Renal cortical epithelial cell (primary cell): ENCODE measurements at regions not wholly inside any gene's neighbourhood (a gene's known extent, or its start where the extent isn't known, plus 50 kb on each side); places are given as distances from the start of the nearest gene placed in this dataset.
A peak's percentile ranks its signal among the peaks of the same experiment; 100 is the strongest.
"Not testable (repeated sequence)": the region's sequence is repeated elsewhere in the genome, so short reads cannot be mapped to it uniquely, and the experiment has no call there.

ENCODE experiments used
- DNase-seq: peaks from one replicate; pipeline ENCODE4 v3.0.0-alpha.2; 2011; ENCODE audit warnings: low read depth

DNA sequence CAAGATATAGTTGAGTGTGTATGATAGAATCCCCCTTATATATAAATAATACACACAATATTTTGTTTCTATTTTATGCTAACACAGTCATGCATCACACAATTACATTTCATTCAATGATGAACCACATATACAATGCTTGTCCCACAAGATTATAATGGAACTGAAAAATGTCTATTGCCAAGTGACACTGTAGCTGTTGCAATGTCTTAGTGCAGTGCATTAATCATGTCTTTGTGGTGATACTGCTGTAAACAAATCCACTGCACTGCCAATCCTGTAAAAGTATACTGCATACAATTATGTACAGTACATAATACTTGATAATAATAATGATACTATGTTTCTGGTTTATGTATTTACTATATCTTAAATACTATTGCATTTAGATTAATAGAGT lies 512.1 kb upstream of the CNTN3 start:
- no peak for DNase-seq

DNA sequence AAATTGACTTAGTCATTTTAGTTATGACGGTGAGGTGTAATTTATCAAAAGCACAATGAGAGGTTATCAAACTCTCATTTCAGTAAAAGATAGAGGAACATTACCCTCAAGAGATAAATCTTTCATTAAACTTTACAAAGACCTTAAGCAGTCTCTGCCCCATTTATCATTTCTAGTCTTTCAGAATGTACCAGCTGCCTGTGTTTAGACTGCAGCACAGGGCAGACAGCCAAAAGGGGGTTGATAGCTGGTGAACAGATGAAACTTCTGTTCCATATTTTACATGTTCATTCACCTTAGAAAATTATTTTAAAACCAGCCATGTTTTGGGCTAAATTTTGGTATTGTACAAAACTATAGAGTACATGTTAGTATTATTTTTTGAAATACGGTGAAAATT lies 514.6 kb upstream of the CNTN3 start:
- no peak for DNase-seq

DNA sequence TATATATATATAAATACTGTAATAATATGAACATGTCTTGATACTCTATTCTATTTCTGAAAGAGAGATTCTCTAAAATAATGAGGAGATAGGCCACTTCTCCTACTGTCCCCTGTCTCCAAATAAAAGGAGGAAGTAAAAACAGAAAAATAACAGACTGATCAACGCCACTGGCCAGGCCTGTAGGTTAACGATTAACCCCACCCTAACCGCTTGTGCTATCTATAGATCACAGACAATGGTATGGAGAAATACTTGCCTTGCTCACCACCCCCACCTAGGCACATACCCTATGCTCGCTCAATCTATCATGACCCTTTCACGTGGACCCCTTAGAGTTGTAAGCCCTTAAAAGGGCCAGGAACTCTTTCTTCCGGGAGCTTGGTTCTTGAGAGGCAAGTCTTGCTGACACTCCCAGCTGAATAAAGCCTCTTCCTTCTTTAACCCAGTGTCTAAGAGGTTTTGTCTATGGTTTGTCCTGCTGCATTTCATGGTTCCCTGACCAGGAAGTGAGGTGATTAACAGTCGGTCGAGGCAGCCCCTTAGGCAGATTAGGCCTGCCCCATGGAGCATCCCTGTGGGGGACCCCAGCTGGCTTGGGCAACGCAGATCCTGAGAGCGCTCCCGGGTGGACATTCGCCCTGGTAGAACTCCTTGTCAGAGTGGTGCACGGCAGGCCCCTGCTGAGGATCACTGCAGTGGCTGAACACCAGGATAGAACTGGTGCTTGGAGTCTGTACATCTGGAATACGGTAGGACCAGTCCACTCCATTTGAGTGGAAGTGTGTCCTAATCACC lies 521.8 kb upstream of the CNTN3 start:
- DNase-seq, result no peak

- no peak for DNase-seq
Observed at GRCh38 chr3:75138345-75138744, 523.9 kb upstream of the CNTN3 start.

GRCh38 chr3:75140904-75141615 lies 523.1 kb upstream of the FRG2C start:
- no peak for DNase-seq

DNA sequence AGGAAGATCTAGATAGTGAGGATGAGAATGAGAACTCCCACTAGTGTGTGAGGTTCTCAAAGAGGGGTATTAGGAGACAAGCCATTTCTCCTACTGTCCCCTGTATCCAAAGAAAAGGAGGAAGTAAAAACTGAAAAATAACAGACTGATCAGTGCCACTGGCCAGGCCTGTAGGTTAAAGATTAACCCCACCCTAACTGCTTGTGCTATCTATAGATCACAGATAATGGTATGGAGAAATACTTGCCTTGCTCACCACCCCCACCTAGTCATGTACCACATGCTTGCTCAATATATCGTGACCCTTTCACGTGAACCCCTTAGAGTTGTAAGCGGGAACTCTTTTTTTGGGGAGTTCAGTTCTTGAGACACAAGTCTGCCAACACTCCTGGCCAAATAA lies 519.7 kb upstream of the FRG2C start:
- peak; percentile 7 for DNase-seq

- peak; percentile 6 for DNase-seq
Observed at GRCh38 chr3:75171630-75172230, 492.4 kb upstream of the FRG2C start.

GRCh38 chr3:75176937-75177336 lies 487.2 kb upstream of the FRG2C start:
- DNase-seq, result no peak

DNA sequence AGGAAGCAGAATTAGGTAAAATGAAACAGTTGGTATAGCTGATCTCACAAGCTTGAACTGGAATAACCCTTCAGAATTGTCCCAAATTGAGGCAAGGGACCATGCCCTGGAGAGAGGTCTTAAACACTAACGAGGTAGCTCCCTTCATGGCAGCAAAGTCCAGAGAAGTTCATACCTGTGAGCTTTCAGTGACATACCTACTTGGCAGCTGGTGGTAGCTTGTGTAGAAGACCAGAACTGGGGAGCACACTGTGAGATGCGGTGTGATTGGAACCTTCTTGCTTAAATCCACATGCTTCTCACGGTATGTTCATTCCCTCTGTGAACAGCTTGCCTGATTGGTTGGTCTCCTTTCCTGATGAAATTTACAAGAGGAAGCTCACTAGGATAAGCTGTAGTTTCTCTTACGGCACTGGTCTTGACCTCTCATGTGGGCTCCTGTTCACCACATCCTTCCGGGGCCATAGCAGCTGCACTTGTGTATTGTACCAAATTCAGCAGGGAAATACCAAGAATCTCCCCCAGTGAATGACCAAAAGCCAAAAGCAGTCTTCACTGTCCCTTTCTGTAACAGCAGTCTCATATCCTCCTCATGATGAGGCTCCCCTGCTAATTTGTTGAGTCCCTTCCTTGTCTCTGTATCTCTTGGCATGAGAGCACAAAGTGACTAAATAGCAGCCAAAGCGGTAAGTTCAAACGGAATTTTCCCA lies 483.7 kb upstream of the FRG2C start:
- no peak for DNase-seq

- no peak for DNase-seq
Observed at GRCh38 chr3:75180945-75181298, 483.2 kb upstream of the FRG2C start.

- no peak for DNase-seq
Observed at GRCh38 chr3:75188962-75189361, 475.2 kb upstream of the FRG2C start.

- DNase-seq, result peak; percentile 13
Observed at GRCh38 chr3:75192146-75192616, 471.9 kb upstream of the FRG2C start.

- no peak for DNase-seq
Observed at GRCh38 chr3:75193797-75194196, 470.3 kb upstream of the FRG2C start.

DNA sequence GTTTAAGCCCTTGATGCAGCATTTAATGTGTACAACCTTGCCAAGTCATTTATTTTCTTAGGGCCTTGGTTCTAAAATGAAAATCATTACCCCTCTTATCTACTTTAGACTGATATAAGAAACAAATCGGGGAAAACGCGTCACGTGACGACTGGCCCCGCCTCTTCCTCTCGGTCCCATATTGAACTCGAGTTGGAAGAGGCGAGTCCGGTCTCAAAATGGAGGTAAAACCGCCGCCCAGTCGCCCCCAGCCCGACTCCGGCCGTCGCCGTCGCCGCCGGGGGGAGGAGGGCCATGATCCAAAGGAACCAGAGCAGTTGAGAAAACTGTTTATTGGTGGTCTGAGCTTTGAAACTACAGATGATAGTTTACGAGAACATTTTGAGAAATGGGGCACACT lies 449.8 kb upstream of the FRG2C start:
- not testable (repeated sequence) for DNase-seq

DNA sequence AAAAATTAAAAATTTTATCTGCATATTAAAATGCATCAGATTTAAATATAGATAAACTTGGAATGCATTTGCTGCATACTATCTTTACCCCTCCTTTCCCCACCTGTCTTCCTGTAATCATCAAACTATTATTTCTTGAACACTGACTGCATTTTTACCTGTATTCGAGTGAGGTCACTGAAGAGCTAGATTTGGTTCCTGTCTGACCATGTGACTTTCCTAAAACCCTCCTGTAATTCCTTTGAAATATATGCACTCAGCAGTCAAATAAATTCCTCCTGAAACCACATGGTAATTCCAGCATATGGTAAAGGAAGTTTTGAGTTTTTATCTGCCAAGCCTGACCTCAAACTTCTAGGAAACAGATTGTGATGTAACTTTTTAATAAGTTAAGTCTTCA lies 445.6 kb upstream of the FRG2C start:
- DNase-seq, result no peak

- no peak for DNase-seq
Observed at GRCh38 chr3:75220932-75221331, 443.2 kb upstream of the FRG2C start.

DNA sequence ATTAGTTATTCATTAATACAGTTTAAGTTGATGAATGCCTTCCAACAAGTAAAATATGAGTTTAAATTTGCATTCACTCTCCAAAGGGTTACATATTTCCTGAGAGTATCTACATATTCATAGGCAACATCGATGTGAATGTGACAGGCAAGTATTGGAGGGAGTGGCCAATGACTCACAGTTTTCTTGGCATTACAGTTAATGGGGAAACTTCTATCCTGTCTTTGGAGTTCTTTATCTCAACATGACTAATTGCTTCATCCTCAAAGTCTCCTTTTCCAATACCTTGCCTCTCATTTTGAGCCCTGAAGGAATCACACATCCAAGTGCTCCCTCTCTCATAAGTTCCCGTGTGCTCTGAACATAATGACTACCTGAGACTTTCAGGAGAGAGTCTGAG lies 439.7 kb upstream of the FRG2C start:
- DNase-seq, result peak; percentile 1

GRCh38 chr3:75232216-75232615 lies 431.9 kb upstream of the FRG2C start:
- no peak for DNase-seq

DNA sequence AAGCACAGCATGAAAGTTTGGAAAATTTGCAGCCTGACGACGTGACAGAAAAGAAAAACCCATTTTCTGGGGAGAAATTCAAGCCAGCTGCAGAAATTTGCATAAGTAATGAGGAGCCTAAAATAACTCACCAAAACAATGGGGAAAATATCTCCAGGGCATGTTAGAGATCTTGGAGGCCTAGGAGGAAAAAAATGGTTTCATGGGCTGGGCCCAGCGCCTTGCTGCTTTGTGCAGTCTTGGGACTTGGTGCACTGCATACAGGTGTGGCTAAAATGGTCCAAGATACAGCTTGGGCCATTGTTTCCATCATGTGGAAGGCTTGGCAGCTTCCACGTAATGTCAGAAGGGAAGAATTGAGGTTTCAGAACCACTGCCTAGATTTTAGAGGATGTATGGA lies 428.5 kb upstream of the FRG2C start:
- DNase-seq, result no peak

- DNase-seq, result no peak
Observed at GRCh38 chr3:75237053-75237452, 427.1 kb upstream of the FRG2C start.

DNA sequence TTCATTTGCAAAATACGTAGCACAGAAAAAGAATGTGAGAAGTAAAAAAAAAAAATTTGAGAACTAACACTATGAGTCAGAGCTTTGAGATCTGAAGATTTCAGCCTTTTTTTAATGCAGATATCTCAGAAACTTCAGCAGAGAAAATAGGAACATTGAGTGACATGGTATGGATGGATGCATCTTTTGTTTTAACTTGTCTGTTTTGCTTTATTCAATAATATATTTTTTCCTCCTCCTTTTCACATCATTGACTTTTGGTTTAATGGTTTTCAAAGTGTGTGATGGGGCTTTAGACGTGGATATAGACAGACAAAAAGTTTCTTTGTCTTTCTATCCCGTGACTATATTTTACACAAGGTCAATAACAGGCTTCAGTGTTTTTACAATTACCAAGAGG lies 426.7 kb upstream of the FRG2C start:
- DNase-seq, result no peak

DNA sequence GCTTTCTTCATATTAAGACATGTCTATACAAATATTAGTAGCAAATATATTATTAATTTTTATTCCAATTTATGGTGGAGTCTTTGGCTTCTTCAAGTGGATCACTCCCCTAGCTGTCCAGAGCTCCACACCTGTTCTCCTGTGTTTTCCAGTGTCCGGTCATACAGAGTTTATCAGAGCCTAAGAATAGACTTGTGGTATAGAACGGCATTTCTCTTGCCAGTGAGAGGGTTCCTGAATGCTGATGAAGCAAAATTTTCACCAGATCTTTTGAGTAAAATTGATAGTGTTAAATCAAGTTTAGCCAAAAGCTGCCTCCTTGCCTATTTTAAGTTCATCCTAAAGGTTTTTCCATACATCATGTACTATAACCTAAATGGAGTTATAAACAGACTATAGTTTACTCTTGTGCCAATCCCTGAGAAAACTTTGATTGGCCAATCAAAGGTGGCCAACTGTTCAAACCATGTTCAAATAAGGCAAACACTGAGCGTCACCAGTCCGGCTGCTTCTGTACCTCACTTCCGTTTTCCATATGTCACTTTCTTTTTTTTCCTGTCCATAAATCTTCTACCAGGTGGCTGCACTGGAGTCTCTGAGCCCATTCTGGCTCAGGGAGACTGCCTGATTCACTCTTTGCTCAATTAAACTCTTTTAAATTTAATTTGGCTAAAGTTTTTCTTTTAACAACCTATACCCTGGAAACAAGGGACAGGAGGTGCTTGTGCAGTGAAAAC lies 422.7 kb upstream of the FRG2C start:
- not testable (repeated sequence) for DNase-seq
